Heart right ventricle (tissue), 16 donors: ENCODE measurements at regions not wholly inside any gene's neighbourhood (a gene's known extent, or its start where the extent isn't known, plus 50 kb on each side); places are given as distances from the start of the nearest gene placed in this dataset.

Experiments used
- ATAC-seq, 8 donors: fragments of 200-7000 bp; cut with Tn5 transposase; one replicate each; pipeline ENCODE4 v1.9.1; 2020; ENCODE audit warnings: mild to moderate bottlenecking in 8 of 8, moderate library complexity in 8 of 8, moderate number of reproducible peaks in 1 of 8
- DNase-seq, 2 donors: peaks; one replicate each; pipeline ENCODE4 v3.0.0-alpha.2; 2020
- H3K27ac ChIP-seq, 10 donors: fragments of 200-600 bp; sonication (generic) in 2 of 10; one replicate each; pipeline versions ENCODE4 v1.5.0 to v1.8.0; 2020 to 2022; ENCODE audit warnings: mild to moderate bottlenecking in 3 of 10
- H3K27me3 ChIP-seq, 7 donors: fragments of 200-600 bp; one replicate each; pipeline ENCODE4 v1.8.0; 2021 to 2022; ENCODE audit warnings: mild to moderate bottlenecking in 2 of 7
- H3K36me3 ChIP-seq, 9 donors: fragments of 200-600 bp; sonication (generic) in 1 of 9; one replicate each; pipeline versions ENCODE4 v1.5.0 to v1.8.0; 2020 to 2022; ENCODE audit warnings: mild to moderate bottlenecking in 2 of 9
- H3K4me1 ChIP-seq, 9 donors: fragments of 200-600 bp; sonication (generic) in 1 of 9; one replicate each; pipeline versions ENCODE4 v1.5.0 to v1.8.0; 2020 to 2022; ENCODE audit warnings: mild to moderate bottlenecking in 4 of 9
- H3K4me3 ChIP-seq, 10 donors: fragments of 200-600 bp; sonication (generic) in 2 of 10; one replicate each; pipeline versions ENCODE4 v1.5.0 to v1.8.0; 2020 to 2022; ENCODE audit warnings: mild to moderate bottlenecking in 7 of 10, moderate library complexity in 2 of 10
- H3K9me3 ChIP-seq, 11 donors: fragments of 200-600 bp in 10 of 11; sonication (generic) in 2 of 11; one replicate each; pipeline versions ENCODE4 v1.5.0 to v1.8.0; 2013 to 2022; ENCODE audit warnings: mild to moderate bottlenecking in 2 of 11, control low read depth in 1 of 11, moderate library complexity in 1 of 11
- CTCF ChIP-seq, 9 donors: fragments of 200-600 bp; sonication (generic) in 2 of 9; IDR thresholded peaks; one replicate each; pipeline versions ENCODE4 v1.5.0 to v1.8.0; 2021 to 2022; ENCODE audit warnings: antibody characterized with exemption in 9 of 9, mild to moderate bottlenecking in 5 of 9, moderate library complexity in 1 of 9
- WGBS, 2 donors: extraction: QIAGEN DNeasy Blood & Tissue Kit; methylation state at CpG; one replicate each; pipeline ENCODE4 v1.1.7; 2013; ENCODE audit warnings: inconsistent platforms in 1 of 2; 5-methylcytosine and 5-hydroxymethylcytosine counted together
- intact Hi-C, 10 donors: fragments of 100-400 bp; cut with DNase I; formaldehyde crosslinking; loops; one replicate each; pipeline versions ENCODE4 v1.11.1 to v1.14.2; 2022
- donor health status: Arrhythmogenic right ventricular cardiomyopathy.
- donor health status: ischemic (EF 13 %, LVEDD 7.1; RV severe dilation, severe dysfunction).
- donor health status: healthy with polysubstance abuse.
- donor health status: DM: no; HTN: yes; CAD: no.
- donor health status: DM: no; HTN: no; CAD: no.
- donor health status: ischemic (EF 25% LVEDD 6.9; RV normal size, moderate dysfunction).
- donor health status: ischemic (EF 25% LVEDD 5.7; RV mildly dilated, moderate dysfunction).
- donor health status: healthy.
- donor health status: DM: yes; HTN: yes; CAD: no.
- donor health status: Ischemic cardiomyopathy.
- donor health status: ischemic (EF 35%, LVEDD 5.7; RV mildly dilated, moderate dysfunction).
- donor health status: nonischemic (EF 11% LVEDD 7.7; RV severe dilation, severe dysfunction).
- donor health status: DM: yes; HTN: yes; CAD: no.
- donor health status: PGD.
- donor health status: ischemic (EF 29% LVEDD 5.4; RV normal size, mild dysfunction).
- donor health status: nonischemic (EF 23%, LVEDD 6.1; RV moderate dilation, normal function).

- Histone ChIP-seq H3K27me3 (peaks cover 0 to 16% (median 0%) of the 10 kb centered on the region in 7 donors), H3K9me3 (no peaks in the 10 kb centered on the region), H3K4me3 (no peak overlapping the region), H3K36me3 (no peaks in the 10 kb centered on the region), H3K27ac (no peak overlapping the region), H3K4me1 (peaks cover 0 to 8% (median 0%) of the 10 kb centered on the region in 9 donors)
- DNase-seq, result no peak
- intact Hi-C loops, result loop anchor here in 2 of 10 donors (5.0 to 10.0 kb wide), 3 partner anchors 137 to 471 kb away; partner anchors contain the start of gene CIBAR2 (in 1 of the 2)
- WGBS, 2 donors, result 93 to 98% methylated on average over 9 of the region's 9 CpGs
- ATAC-seq, result no peak
- TF ChIP-seq CTCF (IDR thresholded peaks at IDR 0.05), result no peak
Measured at GRCh38 chr16:85254051-85254450, 141.8 kb upstream of the CIBAR2 start.

- ATAC-seq, result no peak
- TF ChIP-seq CTCF (IDR thresholded peaks at IDR 0.05), result no peak
- Histone ChIP-seq H3K9me3 (no peaks in the 10 kb centered on the region), H3K36me3 (no peaks in the 10 kb centered on the region), H3K27ac (no peak overlapping the region), H3K4me3 (no peak overlapping the region), H3K27me3 (peaks cover 0 to 16% (median 0%) of the 10 kb centered on the region in 7 donors), H3K4me1 (no peaks in the 10 kb centered on the region)
- WGBS, 2 donors, result 88 to 92% methylated on average over 22 to 24 of the region's 24 CpGs
- intact Hi-C loops, result loop anchor here in 2 of 10 donors (5.0 to 10.0 kb wide), 3 partner anchors 138 to 470 kb away; partner anchors contain the start of gene CIBAR2 (in 1 of the 2)
- DNase-seq, result no peak
Measured at GRCh38 chr16:85254921-85255320, 142.6 kb upstream of the CIBAR2 start.

- DNase-seq, result no peak
- Histone ChIP-seq H3K27me3 (peaks cover 0 to 16% (median 0%) of the 10 kb centered on the region in 7 donors), H3K4me3 (no peak overlapping the region), H3K4me1 (no peaks in the 10 kb centered on the region), H3K9me3 (no peaks in the 10 kb centered on the region), H3K27ac (no peak overlapping the region), H3K36me3 (no peaks in the 10 kb centered on the region)
- intact Hi-C loops, result loop anchor here in 2 of 10 donors (10.0 kb wide), 2 partner anchors 141 to 469 kb away; partner anchors contain the start of gene CIBAR2 (in 1 of the 2)
- no peak for ATAC-seq
- 95 to 97% methylated on average over 10 of the region's 10 CpGs for WGBS, 2 donors
- no peak for TF ChIP-seq CTCF (IDR thresholded peaks at IDR 0.05)
Measured at GRCh38 chr16:85255777-85256176, 143.5 kb upstream of the CIBAR2 start.

GRCh38 chr16:85256190-85256739, 144.0 kb upstream of the CIBAR2 start:
- no peak for TF ChIP-seq CTCF (IDR thresholded peaks at IDR 0.05)
- no peak for ATAC-seq
- intact Hi-C loops, result loop anchor here in 2 of 10 donors (10.0 kb wide), 2 partner anchors 141 to 469 kb away; partner anchors contain the start of gene CIBAR2 (in 1 of the 2)
- WGBS, 2 donors, result 83 to 89% methylated on average over 18 of the region's 18 CpGs
- no peak for DNase-seq
- H3K27ac ChIP-seq, result no peak overlapping the region
- H3K36me3 ChIP-seq, result no peaks in the 10 kb centered on the region
- H3K27me3 ChIP-seq, result peaks cover 0 to 16% (median 0%) of the 10 kb centered on the region in 7 donors
- H3K4me3 ChIP-seq, result no peak overlapping the region
- no peaks in the 10 kb centered on the region for H3K9me3 ChIP-seq
- no peaks in the 10 kb centered on the region for H3K4me1 ChIP-seq
